SHP77 treated with DMSO at 0.1 percent for 48 hours (cell line): ENCODE measurements at regions not wholly inside any gene's neighbourhood (a gene's known extent, or its start where the extent isn't known, plus 50 kb on each side); places are given as distances from the start of the nearest gene placed in this dataset.
"Not testable (repeated sequence)": the region's sequence is repeated elsewhere in the genome, so short reads cannot be mapped to it uniquely, and the experiment has no call there.

Experiments used
- DNase-seq: peaks from one replicate; lab custom pipeline; 2025; lab: John Stamatoyannopoulos, UW

DNA sequence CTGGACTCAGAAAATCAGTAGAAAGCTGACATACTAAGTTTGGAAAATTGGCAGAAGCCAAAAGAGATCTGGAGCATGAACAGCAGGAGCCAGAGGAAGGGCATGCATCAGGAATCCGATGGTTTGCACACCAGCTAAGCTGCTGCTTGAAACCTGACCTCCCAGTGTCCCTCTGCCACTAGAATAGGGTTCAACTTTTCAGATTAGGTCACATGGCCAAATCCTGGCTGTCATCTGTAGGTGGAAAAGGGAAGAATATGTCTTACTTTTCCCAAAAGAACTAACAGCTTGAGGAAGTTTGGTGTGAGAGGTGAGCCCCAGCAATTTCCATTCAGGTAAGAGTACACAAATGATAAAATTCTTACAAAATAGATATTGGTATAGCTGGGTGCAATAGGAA, 732.6 kb downstream of the RERGL start:
- DNase-seq: no peak

DNA sequence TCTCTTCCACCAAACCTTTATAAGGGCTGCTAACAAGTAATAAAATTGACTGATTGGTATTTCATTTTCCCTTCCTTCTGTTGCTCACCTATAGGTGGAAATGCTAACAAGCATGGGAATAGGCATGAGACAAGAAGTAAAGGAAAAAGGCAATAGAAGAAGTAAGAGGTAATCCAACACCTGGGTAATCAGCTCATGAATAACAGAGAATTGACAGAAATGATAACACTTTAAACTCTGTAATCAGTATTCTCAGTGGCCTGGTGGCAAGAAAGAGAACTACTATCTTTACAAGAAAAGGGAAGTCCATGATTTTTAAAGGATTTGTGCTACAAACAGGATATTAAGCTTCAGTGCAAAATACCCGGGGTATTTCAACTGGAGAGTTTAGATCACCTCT, 737.8 kb downstream of the RERGL start:
- DNase-seq: no peak

DNA sequence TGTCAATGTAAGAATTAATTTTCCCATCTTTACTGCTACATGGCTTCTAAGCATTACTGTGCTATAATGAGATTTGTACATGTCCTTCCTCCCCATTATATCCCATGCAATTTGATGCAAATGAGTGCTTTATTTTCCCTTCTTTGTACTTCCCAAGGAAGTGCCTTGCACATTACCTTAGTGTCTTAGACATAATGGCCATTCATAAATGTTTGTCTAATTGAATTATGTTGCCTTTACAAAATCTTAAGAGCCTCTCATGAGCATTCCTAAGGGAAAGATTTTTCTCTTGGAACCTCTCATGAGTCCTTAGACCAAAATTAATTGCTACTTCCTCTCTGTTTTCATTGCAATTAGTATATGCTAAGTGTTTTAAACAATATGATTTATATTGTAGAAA, 741.7 kb downstream of the RERGL start:
- no peak for DNase-seq

DNA sequence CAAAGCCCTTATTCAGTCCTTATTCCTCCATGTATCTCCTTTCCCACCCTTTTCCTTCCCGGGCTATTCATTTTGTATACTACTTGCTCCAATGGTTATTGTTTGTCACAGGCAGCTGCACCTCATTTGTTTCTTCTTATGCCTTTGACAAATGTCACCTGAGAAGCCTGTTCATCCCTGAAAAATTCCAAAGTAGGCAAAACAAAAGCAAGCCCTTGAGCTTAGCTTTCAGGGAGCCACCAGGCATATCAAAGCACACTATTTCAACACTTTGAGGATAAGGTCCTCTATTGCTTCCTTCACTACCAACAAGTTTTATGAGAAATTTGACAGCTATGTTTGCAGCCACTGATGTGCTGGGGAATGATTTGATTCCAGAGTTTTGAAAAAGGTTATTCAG, 738.7 kb upstream of the LMO3 start:
- DNase-seq: no peak

DNA sequence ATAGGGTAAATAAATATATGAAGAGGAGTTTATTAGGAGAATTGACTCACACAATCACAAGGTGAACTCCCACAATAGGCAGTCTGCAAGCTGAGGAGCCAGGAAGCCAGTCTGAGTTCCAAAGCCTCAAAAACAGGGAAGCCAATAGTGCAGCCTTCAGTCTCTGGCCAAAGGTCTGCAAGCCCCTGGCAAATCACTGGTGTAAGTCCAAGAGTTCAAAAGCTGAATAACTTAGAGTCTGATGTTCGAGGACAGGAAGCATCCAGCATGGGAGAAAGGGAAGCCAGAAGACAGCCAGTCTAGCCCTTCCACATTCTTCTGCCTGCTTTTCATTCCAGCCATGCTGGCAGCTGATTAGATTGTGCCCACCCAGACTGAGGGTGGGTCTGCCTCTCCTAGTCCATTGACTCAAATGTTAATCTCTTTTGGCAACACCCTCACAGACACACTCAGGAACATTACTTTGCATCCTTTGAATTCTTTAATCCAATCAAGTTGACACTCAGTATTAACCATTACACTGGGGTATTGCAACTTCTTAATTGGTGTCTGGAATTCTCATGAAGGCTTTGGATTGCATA, 736.5 kb upstream of the LMO3 start:
- no peak for DNase-seq

DNA sequence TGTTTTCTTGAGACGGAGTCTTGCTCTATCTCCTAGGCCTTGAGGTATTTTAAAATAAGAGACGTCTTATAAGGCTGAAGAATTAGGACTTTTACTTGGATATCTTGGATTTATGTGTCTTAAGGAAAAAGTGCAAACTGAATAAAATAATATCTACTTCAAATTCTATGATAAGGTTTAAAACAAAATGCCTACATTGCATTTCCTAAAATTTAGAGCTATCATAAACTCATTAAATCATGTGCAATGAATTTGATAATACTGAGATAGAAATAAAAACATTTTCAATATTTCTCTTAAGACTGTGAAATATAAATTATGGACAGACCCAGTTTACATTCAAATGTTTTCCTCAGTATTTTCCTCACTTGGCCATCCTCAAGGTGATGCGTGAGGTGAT, 729.5 kb upstream of the LMO3 start:
- no peak for DNase-seq

DNA sequence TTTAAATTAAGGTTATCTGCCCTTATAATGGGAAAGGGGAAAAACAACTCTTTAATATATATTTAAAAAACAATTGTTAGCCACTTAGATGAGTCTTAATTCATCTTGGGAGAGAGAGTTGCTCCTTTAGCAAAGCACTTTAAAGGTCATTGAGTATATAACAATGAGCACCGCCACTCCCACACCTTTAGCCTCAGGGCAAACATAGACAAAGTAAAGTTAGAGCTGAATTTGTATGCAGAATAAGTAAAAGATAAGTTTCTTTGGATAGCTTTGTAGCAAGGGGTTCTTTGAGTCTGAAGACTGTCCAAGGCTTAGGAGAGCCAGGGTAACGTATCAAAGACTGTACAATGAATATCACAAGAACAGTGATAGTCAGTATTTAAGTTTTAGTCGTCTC, 728.8 kb upstream of the LMO3 start:
- DNase-seq: no peak

DNA sequence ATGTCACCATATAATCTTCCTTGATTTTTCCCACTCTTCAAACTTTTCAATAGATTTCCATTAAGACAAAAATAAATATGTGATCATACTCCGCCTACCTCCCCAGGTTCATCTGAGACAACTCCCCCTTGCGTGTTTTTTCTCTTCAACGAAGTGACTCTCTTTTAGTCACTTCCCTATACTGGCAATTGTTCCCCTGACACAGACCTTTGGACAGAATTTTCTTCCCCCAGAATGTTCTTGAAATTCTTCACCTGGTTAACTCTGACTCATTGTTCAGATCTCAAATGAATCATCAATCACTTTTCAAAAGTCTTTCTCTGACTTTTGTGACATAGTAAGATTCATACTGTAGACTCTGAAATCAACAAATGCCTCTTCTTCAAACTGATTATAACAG, 727.3 kb upstream of the LMO3 start:
- DNase-seq: no peak

DNA sequence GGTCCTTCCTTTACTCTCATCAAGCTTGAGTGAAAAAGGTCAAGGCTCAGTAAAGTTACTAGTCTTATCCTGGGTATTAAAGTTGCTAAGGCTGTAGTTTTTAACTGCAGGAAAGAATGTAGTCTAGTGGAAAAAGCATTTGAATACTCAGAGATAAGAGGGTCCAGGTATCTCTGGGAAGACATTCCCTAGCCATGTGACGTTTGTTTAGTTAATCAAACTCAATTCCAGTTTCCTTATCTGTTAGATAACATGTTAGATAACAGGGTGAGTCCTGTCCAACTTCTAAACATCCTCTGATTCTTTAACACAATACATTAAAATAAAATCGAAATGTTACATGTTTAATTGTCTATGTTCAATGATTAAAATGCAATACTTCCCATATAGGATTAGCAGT, 720.7 kb upstream of the LMO3 start:
- DNase-seq: no peak

DNA sequence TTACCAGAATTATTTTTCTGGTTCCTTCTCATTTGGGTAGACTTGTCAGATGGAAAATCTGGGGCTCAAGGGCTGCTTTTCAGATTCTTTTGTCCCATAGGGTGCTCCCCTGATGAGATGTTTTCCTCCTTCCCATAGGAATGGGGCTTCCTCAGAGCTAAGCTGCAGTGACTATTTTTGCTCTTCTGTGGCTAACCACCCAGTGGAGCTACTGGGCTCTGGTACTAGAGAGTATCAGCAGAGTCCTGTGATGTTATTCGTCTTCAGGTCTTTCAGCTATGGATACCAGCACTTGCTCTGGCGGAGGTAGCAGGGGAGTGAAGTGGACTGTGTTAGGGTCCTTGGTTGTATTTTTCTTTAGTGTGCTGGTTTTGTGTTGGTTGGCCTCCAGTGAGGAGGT, 716.1 kb upstream of the LMO3 start:
- DNase-seq: no peak

DNA sequence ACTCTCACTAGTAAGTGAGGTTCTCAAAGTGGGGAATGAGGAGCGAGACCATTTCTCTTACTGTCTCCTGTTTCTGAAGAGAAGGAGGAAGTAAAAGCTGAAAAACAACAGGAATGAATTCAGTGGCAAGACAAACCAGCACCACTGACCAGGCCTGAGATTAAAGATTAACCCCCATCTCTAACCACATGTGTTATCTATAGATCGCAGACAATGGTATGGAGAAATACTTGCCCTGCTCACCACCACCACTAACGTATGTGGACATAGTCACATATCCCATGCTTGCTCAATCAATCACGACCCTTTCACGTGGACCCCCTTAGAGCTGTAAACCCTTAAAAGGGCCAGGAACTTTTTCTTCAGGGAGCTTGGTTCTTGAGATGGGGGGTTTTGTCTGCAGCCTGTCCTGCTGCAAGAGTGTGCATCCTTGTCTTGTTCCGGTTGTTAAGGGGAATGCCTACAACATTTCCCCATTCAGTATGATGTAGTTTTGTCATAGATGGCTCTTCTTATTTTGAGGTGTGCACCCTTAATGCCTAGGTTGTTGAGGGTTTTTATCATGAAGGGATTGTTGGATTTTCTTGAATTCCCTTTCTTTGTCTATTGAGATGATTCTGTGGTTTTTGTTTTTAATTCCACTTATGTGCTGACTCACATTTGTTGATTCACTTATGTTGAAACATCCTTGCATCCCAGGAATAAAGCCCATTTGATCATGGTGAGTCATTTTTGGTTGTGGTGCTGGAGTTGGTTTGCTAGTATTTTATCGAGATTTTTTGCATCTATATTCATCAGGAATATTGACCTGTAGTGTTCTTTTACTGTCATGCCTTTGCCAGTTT, 698.8 kb upstream of the LMO3 start:
- DNase-seq: no peak

DNA sequence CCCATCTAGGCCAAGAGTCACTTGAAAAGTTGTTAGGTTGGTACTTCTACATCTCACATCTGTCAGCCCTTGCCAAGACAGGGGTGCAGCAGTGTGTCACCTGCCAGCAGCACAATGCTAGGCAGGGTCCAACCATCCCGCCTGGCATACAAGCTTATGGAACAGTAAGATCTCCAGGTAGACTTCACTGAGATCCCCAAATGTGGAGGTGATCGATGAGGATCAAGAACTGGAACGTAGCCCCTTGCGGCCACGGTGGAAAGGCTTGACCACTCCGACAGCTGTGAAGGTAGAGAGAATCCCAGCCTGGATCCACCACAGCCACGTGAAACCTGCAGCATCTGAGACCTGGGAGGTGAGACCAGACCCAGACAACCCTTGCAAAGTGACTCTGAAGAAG, 696.0 kb upstream of the LMO3 start:
- no peak for DNase-seq

DNA sequence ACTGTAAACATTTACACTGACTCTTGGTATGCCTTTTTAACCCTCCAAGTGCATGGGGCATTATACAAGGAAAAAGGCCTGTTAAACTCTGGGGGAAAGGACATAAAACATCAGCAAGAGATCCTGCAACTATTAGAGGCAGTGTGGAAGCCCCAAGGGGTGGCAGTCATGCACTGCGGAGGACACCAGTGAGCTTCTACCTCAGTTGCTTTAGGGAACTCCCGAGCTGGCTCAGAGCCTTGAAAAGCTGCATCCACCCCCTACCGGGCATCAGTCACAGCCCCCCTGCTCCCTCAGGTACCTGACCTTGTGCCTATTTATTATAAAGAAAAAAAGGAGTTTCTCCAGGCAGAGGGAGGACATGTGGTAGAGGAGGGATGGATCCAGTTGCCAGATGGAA, 695.6 kb upstream of the LMO3 start:
- no peak for DNase-seq

DNA sequence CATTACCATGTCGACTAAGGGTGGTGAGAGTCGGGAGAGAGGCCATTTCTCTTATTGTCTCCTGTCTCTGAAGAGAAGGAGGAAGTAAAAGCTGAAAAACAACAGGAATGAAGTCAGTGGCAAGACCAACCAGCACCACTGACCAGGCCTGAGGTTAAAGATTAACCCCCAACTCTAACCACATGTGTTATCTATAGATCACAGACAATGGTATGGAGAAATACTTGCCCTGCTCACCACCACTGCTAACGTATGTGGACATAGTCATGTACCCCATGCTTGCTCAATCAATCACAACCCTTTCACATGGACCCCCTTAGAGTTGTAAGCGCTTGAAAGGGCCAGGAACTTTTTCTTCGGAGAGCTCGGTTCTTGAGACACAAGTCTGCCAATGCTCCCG, 690.9 kb upstream of the LMO3 start:
- DNase-seq: no peak

DNA sequence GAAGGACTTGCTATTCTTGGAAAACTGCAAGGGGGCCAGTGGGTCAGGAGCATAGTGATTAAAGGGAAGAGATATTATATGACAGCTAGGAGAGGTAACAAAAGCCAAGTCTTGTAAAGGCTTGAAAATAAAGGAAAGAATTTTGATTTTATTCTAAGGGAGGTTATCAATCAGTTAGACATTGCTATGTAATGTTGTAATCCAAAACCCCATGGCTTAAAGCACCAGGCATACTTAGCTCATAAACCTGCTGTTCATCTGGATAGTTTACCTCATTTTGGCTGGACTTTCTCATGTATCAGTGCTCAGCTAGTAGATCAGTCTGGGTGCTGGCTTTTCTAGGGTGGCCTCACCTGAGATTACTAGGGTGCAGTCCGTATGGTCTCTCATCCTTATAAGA, 680.9 kb upstream of the LMO3 start:
- no peak for DNase-seq

DNA sequence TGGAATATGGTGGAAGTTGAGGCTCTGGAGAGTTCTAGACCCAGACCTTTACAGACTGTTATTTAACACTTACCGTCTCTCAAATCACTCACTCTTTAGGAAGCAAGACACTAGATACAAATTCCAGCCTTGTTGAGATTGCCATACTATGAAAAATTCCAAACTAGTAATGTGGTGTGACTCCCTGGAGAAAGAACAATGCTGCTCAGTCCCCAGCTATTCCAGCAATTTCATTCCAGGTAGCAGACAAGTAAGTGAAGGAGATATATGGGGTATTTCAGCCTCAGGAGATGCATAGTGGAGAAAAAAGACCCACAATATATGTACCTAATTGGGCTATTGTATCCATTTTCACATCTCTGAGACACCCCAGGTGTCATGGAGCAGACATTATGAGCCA, 678.9 kb upstream of the LMO3 start:
- DNase-seq: no peak

DNA sequence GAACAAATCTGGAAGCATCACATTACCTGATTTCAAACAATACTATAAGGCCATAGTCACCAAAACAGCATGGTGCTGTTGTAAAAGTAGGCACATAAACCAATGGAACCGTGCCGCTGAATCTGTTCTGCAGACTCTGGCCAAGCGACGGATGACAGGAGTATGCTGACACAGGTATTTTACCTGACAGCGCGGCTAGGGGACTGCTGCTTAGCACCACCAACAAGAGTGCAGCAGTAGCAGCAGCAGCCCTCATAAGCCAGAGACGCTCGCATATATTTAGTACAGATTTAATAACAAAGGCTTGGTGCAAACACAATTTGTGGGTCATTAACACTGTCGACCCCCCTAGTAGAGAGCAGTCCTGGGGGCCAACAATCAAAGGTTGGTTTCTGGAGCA, 677.6 kb upstream of the LMO3 start:
- no peak for DNase-seq

DNA sequence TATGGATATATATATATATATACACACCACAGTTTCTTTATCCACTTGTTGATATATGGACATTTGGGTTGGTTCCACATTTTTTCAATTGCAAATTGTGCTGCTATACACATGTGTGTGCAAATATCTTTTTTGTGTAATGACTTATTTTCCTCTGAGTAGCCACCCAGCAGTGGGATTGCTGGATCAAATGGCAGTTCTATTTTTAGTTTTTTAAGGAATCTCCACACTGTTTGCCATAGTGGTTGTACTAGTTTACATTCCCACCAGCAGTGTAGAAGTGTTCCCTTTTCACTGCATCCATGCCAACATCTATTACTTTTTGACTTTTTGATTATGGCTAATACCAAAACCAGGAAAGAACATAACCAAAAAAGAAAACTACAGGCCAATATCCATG, 676.2 kb upstream of the LMO3 start:
- not testable (repeated sequence) for DNase-seq

DNA sequence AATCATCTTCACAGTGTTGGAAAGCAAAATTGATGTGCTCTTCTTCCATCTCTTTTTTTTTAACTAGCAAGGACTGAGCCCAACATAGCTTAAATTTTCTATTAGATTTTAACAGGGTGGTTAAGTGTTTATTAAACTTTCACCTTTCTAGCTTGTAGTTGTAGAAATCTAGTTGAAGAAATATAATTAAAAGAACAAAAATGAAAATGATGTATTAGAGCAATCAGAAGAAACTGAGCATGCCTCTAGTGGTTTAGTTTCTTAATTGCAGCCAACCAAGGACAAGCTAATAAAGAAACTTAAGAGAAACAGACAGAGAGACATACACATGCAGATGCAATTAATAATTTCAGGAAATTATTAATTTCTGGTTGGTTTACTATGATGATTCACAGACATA, 673.0 kb upstream of the LMO3 start:
- no peak for DNase-seq

DNA sequence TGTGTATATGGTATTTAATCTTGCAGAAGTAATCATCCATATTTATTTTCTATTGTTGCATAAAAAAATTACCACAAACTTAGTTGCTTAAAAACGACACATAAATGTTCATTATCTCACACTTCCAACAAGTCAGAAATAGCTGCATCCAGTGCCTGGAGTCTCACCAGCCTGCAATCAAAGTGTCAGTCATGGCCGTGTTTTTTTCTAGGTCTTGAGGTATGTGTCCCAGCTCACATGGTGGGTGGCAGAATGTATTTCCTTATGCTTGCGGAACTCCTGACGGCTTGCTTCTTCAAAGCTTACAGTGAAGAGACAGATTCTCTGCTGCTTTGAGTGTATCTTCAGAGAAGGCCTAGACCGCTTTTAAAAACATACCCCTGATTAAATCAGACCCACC, 670.2 kb upstream of the LMO3 start:
- DNase-seq: no peak

DNA sequence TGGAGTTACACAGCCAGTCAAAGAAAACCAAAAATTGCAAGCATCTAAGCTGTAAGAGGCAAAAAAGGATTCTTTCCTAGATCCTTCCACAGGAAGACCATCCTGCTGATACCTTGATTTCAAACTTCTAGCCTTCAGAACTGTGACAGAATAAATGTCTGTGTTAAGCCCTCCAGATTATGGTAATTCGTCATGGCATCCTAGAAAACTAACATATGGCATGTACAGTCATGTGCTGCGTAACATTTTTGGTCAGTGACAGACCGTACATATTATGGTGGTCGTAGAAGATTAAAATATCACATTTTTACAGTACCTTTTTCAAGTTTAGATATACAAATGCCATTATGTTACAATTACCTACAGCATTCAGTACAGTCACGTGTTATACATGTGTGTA, 660.9 kb upstream of the LMO3 start:
- DNase-seq: no peak

DNA sequence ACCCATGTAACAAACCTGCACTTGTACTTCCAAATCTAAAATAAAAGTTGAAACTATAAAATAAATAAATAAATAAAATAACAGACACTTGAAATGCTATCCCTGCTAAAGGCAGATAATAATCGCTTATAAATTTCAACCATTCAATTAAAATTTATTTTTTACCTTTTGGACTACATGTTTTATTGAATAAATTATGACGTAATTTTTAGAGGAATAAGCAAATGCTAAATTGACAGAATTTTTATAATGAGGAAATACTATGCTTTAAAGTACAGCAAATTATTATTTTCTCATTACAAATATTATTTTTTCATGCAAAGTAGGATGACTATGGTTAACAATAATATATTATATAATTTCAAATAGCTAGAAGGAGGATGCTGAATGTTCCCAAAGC, 658.6 kb upstream of the LMO3 start:
- DNase-seq: no peak

DNA sequence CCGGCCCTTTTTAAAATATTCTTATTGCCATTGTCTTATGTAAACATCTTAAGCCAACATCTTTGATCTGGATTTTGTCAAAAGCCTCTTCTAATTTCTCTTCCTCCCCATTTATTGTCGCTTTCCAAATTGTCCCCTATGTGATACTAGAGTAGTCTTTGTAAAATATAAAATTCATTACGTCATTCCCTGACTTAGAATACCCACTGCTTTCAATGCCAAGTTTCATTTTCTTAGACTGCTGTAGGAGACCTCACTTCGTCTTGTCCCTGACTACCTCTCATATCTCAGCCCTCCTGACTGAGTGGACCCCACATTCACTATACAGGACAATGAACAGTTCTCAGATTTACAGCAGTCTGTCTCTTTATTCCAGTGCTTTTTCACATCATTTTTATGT, 633.9 kb upstream of the LMO3 start:
- no peak for DNase-seq

DNA sequence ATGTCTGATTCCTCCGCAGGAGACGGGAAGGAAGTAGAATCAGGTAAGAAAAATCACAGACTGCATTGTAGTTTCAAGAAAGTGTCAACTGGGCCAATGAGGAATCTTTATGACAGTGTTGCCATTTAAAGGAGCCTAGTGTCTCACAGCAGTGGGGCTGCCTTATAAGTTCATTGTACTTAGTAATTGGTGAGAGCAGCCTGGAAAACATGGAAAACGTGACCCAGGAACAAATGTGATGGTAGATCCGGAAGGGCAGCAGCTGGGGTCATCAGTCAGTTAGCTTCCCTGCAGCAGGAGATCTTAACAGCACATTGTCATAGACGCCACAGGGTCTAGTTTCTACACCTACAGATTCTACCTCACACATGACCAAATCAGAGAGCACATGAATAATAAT, 630.0 kb upstream of the LMO3 start:
- DNase-seq: no peak
